WTC11 (cell line): ENCODE measurements at regions not wholly inside any gene's neighbourhood (a gene's known extent, or its start where the extent isn't known, plus 50 kb on each side); places are given as distances from the start of the nearest gene placed in this dataset.

Experiments
- CREM ChIP-seq: sonication (generic); formaldehyde crosslinking; IDR thresholded peaks from 2 replicates; pipeline ENCODE4 v1.8.1; 2022; ENCODE audit warnings: mild to moderate bottlenecking, missing genetic modification reagents, moderate library complexity
- ELF4 ChIP-seq: sonication (generic); formaldehyde crosslinking; IDR thresholded peaks from 2 replicates; pipeline ENCODE4 v1.8.1; 2022; ENCODE audit warnings: low read depth, mild to moderate bottlenecking, moderate library complexity, missing genetic modification reagents
- JUN ChIP-seq: sonication (generic); formaldehyde crosslinking; IDR thresholded peaks from 2 replicates; pipeline ENCODE4 v1.8.0; 2023; ENCODE audit warnings: mild to moderate bottlenecking, missing genetic modification reagents
- NFYB ChIP-seq: sonication (generic); formaldehyde crosslinking; conservative IDR thresholded peaks from 2 replicates; pipeline ENCODE4 v1.8.0; 2022; ENCODE audit warnings: low read depth, missing genetic modification reagents
- RORB ChIP-seq: fragments of 250-450 bp; sonication (Bioruptor Pico); IDR thresholded peaks from 2 replicates; pipeline ENCODE4 v1.9.0; 2021; ENCODE audit warnings: mild to moderate bottlenecking
- TEAD4 ChIP-seq: sonication (generic); formaldehyde crosslinking; IDR thresholded peaks from 2 replicates; pipeline ENCODE4 v1.8.0; 2022; ENCODE audit warnings: mild to moderate bottlenecking, missing genetic modification reagents
- TF ChIP-seq, protein P1 (sequence below): fragments of 200-600 bp; IDR thresholded peaks from 2 replicates; pipeline ENCODE4 v1.8.0; 2022; ENCODE audit warnings: antibody characterized with exemption
- TF ChIP-seq, protein P2 (sequence below): fragments of 250-450 bp; sonication (Bioruptor Pico); IDR thresholded peaks from 2 replicates; pipeline ENCODE4 v2.1.2; 2022; ENCODE audit warnings: mild to moderate bottlenecking, moderate library complexity
- TF ChIP-seq, protein P3 (sequence below): sonication (generic); formaldehyde crosslinking; IDR thresholded peaks from 2 replicates; pipeline ENCODE4 v1.8.1; 2023; ENCODE audit warnings: mild to moderate bottlenecking, missing genetic modification reagents, borderline replicate concordance
- TF ChIP-seq, protein P4 (sequence below): sonication (generic); formaldehyde crosslinking; IDR thresholded peaks from 2 replicates; pipeline ENCODE4 v1.8.1; 2023; ENCODE audit warnings: mild to moderate bottlenecking, missing genetic modification reagents, moderate library complexity

DNA sequence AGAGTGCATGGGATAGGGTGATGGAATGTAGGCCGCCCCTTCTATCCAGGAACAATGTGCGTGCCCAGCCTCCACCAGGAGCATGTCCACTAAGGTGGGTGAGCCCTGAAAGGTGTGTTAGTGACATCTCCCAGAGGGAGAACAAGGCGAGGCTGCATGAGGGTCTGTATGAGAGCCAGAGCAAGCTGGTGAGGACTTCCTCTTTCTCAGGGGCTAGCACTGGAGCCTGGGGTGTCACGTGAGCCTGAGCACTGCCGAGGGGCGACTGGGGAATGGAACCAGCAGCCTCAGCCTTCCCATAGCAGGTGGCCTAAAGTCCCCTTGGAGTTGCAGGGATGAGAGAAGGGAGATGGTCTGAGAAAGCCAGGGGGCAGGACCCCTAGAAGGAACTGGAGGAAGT is 156.3 kb upstream of the COBL start:
- TF ChIP-seq CREM (CRISPR knock-in tag) (no peak), TEAD4 (CRISPR knock-in tag) (no peak), RORB (CRISPR knock-in tag) (no peak), JUN (CRISPR knock-in tag) (no peak), ELF4 (CRISPR knock-in tag) (no peak), NFYB (no peak)
- TF ChIP-seq, protein P1, sequence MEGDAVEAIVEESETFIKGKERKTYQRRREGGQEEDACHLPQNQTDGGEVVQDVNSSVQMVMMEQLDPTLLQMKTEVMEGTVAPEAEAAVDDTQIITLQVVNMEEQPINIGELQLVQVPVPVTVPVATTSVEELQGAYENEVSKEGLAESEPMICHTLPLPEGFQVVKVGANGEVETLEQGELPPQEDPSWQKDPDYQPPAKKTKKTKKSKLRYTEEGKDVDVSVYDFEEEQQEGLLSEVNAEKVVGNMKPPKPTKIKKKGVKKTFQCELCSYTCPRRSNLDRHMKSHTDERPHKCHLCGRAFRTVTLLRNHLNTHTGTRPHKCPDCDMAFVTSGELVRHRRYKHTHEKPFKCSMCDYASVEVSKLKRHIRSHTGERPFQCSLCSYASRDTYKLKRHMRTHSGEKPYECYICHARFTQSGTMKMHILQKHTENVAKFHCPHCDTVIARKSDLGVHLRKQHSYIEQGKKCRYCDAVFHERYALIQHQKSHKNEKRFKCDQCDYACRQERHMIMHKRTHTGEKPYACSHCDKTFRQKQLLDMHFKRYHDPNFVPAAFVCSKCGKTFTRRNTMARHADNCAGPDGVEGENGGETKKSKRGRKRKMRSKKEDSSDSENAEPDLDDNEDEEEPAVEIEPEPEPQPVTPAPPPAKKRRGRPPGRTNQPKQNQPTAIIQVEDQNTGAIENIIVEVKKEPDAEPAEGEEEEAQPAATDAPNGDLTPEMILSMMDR = no peak
- TF ChIP-seq, protein P2, sequence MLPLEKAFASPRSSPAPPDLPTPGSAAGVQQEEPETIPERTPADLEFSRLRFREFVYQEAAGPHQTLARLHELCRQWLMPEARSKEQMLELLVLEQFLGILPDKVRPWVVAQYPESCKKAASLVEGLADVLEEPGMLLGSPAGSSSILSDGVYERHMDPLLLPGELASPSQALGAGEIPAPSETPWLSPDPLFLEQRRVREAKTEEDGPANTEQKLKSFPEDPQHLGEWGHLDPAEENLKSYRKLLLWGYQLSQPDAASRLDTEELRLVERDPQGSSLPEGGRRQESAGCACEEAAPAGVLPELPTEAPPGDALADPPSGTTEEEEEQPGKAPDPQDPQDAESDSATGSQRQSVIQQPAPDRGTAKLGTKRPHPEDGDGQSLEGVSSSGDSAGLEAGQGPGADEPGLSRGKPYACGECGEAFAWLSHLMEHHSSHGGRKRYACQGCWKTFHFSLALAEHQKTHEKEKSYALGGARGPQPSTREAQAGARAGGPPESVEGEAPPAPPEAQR (CRISPR knock-in tag) = no peak
- TF ChIP-seq, protein P3, sequence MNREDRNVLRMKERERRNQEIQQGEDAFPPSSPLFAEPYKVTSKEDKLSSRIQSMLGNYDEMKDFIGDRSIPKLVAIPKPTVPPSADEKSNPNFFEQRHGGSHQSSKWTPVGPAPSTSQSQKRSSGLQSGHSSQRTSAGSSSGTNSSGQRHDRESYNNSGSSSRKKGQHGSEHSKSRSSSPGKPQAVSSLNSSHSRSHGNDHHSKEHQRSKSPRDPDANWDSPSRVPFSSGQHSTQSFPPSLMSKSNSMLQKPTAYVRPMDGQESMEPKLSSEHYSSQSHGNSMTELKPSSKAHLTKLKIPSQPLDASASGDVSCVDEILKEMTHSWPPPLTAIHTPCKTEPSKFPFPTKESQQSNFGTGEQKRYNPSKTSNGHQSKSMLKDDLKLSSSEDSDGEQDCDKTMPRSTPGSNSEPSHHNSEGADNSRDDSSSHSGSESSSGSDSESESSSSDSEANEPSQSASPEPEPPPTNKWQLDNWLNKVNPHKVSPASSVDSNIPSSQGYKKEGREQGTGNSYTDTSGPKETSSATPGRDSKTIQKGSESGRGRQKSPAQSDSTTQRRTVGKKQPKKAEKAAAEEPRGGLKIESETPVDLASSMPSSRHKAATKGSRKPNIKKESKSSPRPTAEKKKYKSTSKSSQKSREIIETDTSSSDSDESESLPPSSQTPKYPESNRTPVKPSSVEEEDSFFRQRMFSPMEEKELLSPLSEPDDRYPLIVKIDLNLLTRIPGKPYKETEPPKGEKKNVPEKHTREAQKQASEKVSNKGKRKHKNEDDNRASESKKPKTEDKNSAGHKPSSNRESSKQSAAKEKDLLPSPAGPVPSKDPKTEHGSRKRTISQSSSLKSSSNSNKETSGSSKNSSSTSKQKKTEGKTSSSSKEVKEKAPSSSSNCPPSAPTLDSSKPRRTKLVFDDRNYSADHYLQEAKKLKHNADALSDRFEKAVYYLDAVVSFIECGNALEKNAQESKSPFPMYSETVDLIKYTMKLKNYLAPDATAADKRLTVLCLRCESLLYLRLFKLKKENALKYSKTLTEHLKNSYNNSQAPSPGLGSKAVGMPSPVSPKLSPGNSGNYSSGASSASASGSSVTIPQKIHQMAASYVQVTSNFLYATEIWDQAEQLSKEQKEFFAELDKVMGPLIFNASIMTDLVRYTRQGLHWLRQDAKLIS = no peak
- TF ChIP-seq, protein P4, sequence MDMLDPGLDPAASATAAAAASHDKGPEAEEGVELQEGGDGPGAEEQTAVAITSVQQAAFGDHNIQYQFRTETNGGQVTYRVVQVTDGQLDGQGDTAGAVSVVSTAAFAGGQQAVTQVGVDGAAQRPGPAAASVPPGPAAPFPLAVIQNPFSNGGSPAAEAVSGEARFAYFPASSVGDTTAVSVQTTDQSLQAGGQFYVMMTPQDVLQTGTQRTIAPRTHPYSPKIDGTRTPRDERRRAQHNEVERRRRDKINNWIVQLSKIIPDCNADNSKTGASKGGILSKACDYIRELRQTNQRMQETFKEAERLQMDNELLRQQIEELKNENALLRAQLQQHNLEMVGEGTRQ (CRISPR knock-in tag) = no peak
